RWPE2 (cell line): ENCODE measurements at regions not wholly inside any gene's neighbourhood (a gene's known extent, or its start where the extent isn't known, plus 50 kb on each side); places are given as distances from the start of the nearest gene placed in this dataset.

ENCODE experiments used
- ATAC-seq: fragments of 200-7000 bp; cut with Tn5 transposase; 3 replicates; pipeline ENCODE4 v1.9.1; 2021; ENCODE audit warnings: low read depth
- DNase-seq: peaks from one replicate; pipeline ENCODE4 v3.0.0-alpha.2; 2020; ENCODE audit warnings: low spot score
- H3K27ac ChIP-seq: fragments of 450-650 bp; 2 replicates; pipeline ENCODE4 v1.5.1; 2017; ENCODE audit warnings: mild to moderate bottlenecking; ENCODE audit not compliant: poor library complexity, severe bottlenecking
- H3K27me3 ChIP-seq: fragments of 250-450 bp; sonication (Bioruptor Pico); 2 replicates; pipeline ENCODE4 v1.5.1; 2021; ENCODE audit warnings: mild to moderate bottlenecking, moderate library complexity; ENCODE audit not compliant: insufficient read depth, poor library complexity, severe bottlenecking
- H3K36me3 ChIP-seq: fragments of 250-450 bp; sonication (Bioruptor Pico); 2 replicates; pipeline ENCODE4 v1.5.1; 2020; ENCODE audit warnings: low read depth, mild to moderate bottlenecking, moderate library complexity
- H3K4me1 ChIP-seq: fragments of 250-450 bp; sonication (Bioruptor Pico); 2 replicates; pipeline ENCODE4 v1.5.1; 2021; ENCODE audit warnings: mild to moderate bottlenecking, moderate library complexity; ENCODE audit not compliant: insufficient read depth, poor library complexity, severe bottlenecking
- H3K4me3 ChIP-seq: fragments of 250-450 bp; sonication (Bioruptor Pico); 2 replicates; pipeline ENCODE4 v1.5.1; 2021; ENCODE audit warnings: mild to moderate bottlenecking, moderate library complexity; ENCODE audit not compliant: severe bottlenecking
- H3K9me3 ChIP-seq: fragments of 250-450 bp; sonication (Bioruptor Pico); 2 replicates; pipeline ENCODE4 v1.5.1; 2021; ENCODE audit warnings: mild to moderate bottlenecking, moderate library complexity; ENCODE audit not compliant: severe bottlenecking
- CTCF ChIP-seq: fragments of 450-650 bp; IDR thresholded peaks from one replicate; pipeline ENCODE4 v1.5.1; 2017; ENCODE audit warnings: mild to moderate bottlenecking, moderate library complexity; ENCODE audit not compliant: poor library complexity, severe bottlenecking

- no peak for DNase-seq
- H3K36me3 ChIP-seq = no peaks in the 10 kb centered on the region
- H3K4me3 ChIP-seq = no peak overlapping the region
- no peaks in the 10 kb centered on the region for H3K4me1 ChIP-seq
- no peak for ATAC-seq
- no peaks in the 10 kb centered on the region for H3K9me3 ChIP-seq
- H3K27me3 ChIP-seq = no peaks in the 10 kb centered on the region
- no peak for TF ChIP-seq CTCF
- H3K27ac ChIP-seq = no peak overlapping the region
These were observed 205.6 kb downstream of the PSAT1 start for GRCh38 chr9:78502566-78502965.

GRCh38 chr9:78505546-78505945 is 208.6 kb downstream of the PSAT1 start:
- H3K4me1 ChIP-seq = no peaks in the 10 kb centered on the region
- TF ChIP-seq CTCF = no peak
- H3K4me3 ChIP-seq = no peak overlapping the region
- no peaks in the 10 kb centered on the region for H3K9me3 ChIP-seq
- no peaks in the 10 kb centered on the region for H3K36me3 ChIP-seq
- ATAC-seq (no peak), DNase-seq (no peak)
- H3K27ac ChIP-seq = no peak overlapping the region
- no peaks in the 10 kb centered on the region for H3K27me3 ChIP-seq

- H3K4me1 ChIP-seq = no peaks in the 10 kb centered on the region
- H3K27ac ChIP-seq = no peak overlapping the region
- ATAC-seq (no peak), DNase-seq (no peak)
- no peak overlapping the region for H3K4me3 ChIP-seq
- no peaks in the 10 kb centered on the region for H3K9me3 ChIP-seq
- no peaks in the 10 kb centered on the region for H3K36me3 ChIP-seq
- no peak for TF ChIP-seq CTCF
- H3K27me3 ChIP-seq = no peaks in the 10 kb centered on the region
These were observed 210.1 kb downstream of the PSAT1 start for GRCh38 chr9:78507037-78507436.

- ATAC-seq = no peak
- TF ChIP-seq CTCF = no peak
- no peaks in the 10 kb centered on the region for H3K36me3 ChIP-seq
These were observed 213.1 kb downstream of the PSAT1 start for GRCh38 chr9:78510035-78510434.

GRCh38 chr9:78515108-78515507 is 218.2 kb downstream of the PSAT1 start:
- no peaks in the 10 kb centered on the region for H3K27me3 ChIP-seq
- TF ChIP-seq CTCF = no peak
- no peaks in the 10 kb centered on the region for H3K36me3 ChIP-seq
- no peaks in the 10 kb centered on the region for H3K9me3 ChIP-seq
- H3K4me3 ChIP-seq = no peak overlapping the region
- no peak overlapping the region for H3K27ac ChIP-seq
- H3K4me1 ChIP-seq = no peaks in the 10 kb centered on the region
- ATAC-seq (no peak), DNase-seq (no peak)

More at GRCh38 chr9:78510035-78510434, 213.1 kb downstream of the PSAT1 start:
- H3K4me1 ChIP-seq = no peaks in the 10 kb centered on the region
- no peaks in the 10 kb centered on the region for H3K9me3 ChIP-seq
- H3K27me3 ChIP-seq = no peaks in the 10 kb centered on the region
- H3K27ac ChIP-seq = no peak overlapping the region
- H3K4me3 ChIP-seq = no peak overlapping the region
- no peak for DNase-seq
